ENCODE measurements at regions not wholly inside any gene's neighbourhood (a gene's known extent, or its start where the extent isn't known, plus 50 kb on each side); places are given as distances from the start of the nearest gene placed in this dataset.

GRCh38 chr6:55047451-55048044, 126.8 kb upstream of the HCRTR2 start:
- DNase-seq (ENCODE audit: extremely low read depth, low read depth), result no peak
- no peak overlapping the region for H3K4me3 ChIP-seq (replicated peaks; ENCODE audit: low read depth, low read length)
- no peak for TF ChIP-seq CTCF (IDR thresholded peaks at IDR 0.05; ENCODE audit: low read depth, low read length, missing control alignments)

- TF ChIP-seq CTCF (IDR thresholded peaks at IDR 0.05; ENCODE audit: low read depth, low read length, missing control alignments), result no peak
- no peak for DNase-seq (ENCODE audit: extremely low read depth, low read depth)
- no peak overlapping the region for H3K4me3 ChIP-seq (replicated peaks; ENCODE audit: low read depth, low read length)
These were observed 124.4 kb upstream of the HCRTR2 start for GRCh38 chr6:55049866-55050265.

- H3K4me3 ChIP-seq (replicated peaks; ENCODE audit: low read depth, low read length), result no peak overlapping the region
- no peak for TF ChIP-seq CTCF (IDR thresholded peaks at IDR 0.05; ENCODE audit: low read depth, low read length, missing control alignments)
- no peak for DNase-seq (ENCODE audit: extremely low read depth, low read depth)
These were observed 121.5 kb upstream of the HCRTR2 start for GRCh38 chr6:55052846-55053245.

GRCh38 chr6:55058682-55059081, 115.6 kb upstream of the HCRTR2 start:
- TF ChIP-seq CTCF (IDR thresholded peaks at IDR 0.05; ENCODE audit: low read depth, low read length, missing control alignments), result no peak

GRCh38 chr6:55064711-55065420, 109.4 kb upstream of the HCRTR2 start:
- H3K4me3 ChIP-seq (replicated peaks; ENCODE audit: low read depth, low read length), result no peak overlapping the region
- DNase-seq (ENCODE audit: extremely low read depth, low read depth), result no peak
- TF ChIP-seq CTCF (IDR thresholded peaks at IDR 0.05; ENCODE audit: low read depth, low read length, missing control alignments), result no peak

More at GRCh38 chr6:55058682-55059081, 115.6 kb upstream of the HCRTR2 start:
- no peak for DNase-seq (ENCODE audit: extremely low read depth, low read depth)
- H3K4me3 ChIP-seq (replicated peaks; ENCODE audit: low read depth, low read length), result no peak overlapping the region

GRCh38 chr6:55069132-55069781, 105.1 kb upstream of the HCRTR2 start:
- DNase-seq (ENCODE audit: extremely low read depth, low read depth), result peak; percentile 26
- no peak overlapping the region for H3K4me3 ChIP-seq (replicated peaks; ENCODE audit: low read depth, low read length)
- TF ChIP-seq CTCF (IDR thresholded peaks at IDR 0.05; ENCODE audit: low read depth, low read length, missing control alignments), result peak; percentile 62

All from HFF-Myc (cell line).